GM12872 (cell line): ENCODE measurements at regions not wholly inside any gene's neighbourhood (a gene's known extent, or its start where the extent isn't known, plus 50 kb on each side); places are given as distances from the start of the nearest gene placed in this dataset.

Source experiments
- TF ChIP-seq, protein P1 (sequence below): IDR thresholded peaks from 3 replicates; pipeline ENCODE4 v1.5.1; 2011; ENCODE audit warnings: low read depth, mild to moderate bottlenecking, low read length, moderate library complexity; ENCODE audit not compliant: insufficient read depth

DNA sequence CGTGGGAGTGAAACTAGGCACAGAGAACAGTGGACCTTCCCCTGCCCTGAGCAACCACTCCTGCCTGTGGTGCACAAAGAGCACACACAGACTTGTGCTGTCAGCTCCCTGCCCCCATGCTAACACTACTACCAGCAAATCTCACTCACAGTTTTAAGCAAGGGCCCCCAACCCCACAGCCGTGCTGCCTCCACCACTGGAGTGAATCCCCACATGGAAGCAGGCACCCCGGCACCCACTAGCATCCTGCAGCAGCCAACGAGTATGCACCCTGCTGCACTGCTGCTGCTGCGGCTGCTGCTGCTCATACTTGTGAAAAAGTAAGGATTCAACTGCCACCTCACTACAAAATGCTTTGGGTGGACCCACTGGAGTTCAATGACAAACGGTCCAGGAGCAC lies 435.5 kb downstream of the SLCO4C1 start:
- TF ChIP-seq, protein P1, sequence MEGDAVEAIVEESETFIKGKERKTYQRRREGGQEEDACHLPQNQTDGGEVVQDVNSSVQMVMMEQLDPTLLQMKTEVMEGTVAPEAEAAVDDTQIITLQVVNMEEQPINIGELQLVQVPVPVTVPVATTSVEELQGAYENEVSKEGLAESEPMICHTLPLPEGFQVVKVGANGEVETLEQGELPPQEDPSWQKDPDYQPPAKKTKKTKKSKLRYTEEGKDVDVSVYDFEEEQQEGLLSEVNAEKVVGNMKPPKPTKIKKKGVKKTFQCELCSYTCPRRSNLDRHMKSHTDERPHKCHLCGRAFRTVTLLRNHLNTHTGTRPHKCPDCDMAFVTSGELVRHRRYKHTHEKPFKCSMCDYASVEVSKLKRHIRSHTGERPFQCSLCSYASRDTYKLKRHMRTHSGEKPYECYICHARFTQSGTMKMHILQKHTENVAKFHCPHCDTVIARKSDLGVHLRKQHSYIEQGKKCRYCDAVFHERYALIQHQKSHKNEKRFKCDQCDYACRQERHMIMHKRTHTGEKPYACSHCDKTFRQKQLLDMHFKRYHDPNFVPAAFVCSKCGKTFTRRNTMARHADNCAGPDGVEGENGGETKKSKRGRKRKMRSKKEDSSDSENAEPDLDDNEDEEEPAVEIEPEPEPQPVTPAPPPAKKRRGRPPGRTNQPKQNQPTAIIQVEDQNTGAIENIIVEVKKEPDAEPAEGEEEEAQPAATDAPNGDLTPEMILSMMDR: no peak

DNA sequence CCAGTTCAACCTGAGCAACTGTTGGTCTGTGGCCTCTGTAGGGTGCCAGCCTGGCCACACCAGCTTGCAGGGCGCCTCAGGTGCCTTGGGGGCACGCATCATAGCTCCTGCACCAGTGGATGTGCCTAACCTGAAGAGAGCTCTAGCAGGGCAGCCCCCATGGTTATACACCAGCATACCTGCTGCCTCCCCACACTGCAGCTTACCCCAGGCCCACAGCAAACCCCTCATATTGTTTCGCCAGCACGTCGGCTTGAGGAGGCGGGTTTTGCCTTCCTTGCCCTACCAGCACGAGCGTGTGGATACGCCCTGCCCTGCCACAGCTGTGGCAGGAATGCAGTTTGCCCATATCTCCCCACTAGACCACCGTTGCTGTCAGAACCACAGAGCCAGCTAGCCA lies 435.9 kb downstream of the SLCO4C1 start:
- TF ChIP-seq, protein P1: no peak

DNA sequence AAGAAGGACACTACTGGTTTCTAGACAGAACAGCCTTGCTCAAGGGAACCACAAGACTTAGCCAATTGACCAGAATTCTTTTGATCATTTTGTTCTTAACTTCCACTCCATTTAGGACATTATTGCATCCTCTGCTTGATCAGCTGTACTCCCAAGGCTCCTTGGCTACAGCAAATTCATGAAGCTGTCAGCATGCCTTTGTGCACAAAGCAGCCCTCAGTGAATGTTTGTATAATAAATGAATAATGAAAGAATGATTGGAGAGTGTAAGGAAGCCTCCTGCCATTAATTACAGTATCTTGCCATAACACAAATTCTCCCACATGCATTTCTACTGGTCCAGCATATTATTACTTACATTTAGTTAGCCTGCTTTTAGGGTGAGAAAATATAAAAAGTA lies 449.6 kb downstream of the SLCO4C1 start:
- TF ChIP-seq, protein P1: no peak

DNA sequence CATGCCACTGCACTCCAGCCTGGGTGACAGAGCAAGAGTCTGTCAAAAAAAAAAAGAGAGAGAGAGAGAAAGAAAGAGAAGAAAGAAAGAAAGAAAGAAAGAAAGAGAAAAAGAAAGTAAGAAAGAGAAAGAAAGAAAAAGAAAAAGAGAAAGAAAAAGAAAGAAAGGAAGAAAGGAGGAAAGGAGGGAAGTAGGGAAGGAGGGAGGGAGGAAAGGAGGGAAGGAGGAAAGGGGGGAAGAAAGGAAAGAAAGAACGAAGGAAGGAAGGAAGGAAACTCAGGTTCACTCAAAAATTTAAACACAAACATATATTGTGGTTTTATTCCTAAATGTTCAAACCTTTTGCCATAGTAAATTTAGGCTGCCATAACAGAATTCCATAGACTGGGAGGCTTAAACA lies 453.0 kb downstream of the SLCO4C1 start:
- TF ChIP-seq, protein P1: no peak

DNA sequence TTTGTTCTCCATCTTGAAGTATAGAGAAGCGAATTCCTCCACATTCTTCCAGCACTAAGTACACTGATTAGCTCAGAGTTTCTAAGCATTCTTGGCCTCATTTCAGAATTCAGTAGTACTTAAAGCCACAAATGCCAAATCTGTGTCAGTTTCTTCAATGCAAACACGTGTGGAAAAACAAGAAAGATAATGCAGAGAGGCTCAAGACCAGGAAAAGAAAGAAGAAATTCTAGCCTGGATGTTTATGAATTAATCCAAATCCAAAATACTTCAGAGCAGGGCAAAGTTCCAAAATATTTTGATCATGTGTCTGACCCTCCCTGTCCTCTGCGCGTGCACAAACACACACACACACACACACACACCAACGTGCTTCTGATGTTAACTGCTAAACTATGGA lies 457.6 kb downstream of the SLCO4C1 start:
- TF ChIP-seq, protein P1: no peak

DNA sequence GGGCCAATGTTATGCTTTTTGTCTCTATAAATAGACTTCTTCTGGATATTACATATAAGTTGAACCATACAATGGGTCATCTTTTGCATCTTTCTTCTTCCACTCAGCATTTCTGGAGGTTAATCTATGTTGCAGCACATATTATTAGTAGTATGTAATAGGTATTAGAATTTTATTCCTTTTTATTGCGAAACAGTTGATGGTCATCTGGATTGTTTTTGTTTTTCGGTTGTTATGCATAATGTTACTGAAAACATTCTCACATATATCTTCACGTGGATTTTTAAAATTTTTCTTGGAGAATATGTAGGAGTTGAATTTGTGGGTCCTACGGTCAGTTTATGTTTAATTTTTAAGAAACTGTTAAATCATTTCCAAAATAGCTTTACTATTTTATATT lies 466.8 kb downstream of the SLCO4C1 start:
- TF ChIP-seq, protein P1: no peak

DNA sequence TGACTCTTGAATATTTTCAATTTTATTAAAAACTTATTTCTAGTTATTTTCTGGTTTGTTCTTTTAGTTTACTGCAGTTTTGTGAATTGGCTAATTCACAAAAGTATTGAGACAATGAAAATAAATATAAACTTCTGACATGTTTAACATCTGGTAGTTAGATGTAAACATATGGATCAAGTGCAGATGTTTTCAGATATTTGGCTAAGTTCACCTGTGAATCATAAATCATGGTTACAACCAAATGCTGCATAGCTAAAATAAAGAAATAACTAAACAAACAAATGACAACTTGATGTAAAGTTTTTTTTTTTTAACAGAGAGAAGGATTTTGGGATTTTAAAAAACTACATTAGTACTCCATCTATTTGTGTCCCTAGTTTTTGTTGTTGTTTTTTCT lies 484.6 kb downstream of the SLCO4C1 start:
- TF ChIP-seq, protein P1: no peak

DNA sequence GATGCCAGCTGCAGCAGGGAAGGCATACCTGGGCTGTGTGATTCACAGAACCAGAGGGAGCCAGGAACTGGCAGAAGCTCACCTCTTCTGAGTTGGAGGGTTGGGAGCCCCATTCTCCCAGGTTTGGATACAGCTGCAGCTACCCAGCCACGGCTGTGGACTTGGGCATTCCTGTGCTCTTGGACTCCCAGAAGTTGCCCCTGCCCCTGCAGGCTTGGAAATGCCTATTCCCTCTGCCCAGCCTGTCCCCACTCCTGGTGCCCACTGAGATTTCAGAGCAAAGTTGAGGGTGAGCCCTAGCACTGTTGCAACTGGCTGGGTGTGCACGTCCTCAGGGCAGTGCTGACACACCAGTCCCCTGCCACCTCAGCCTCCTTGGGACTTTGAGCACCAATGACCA lies 489.7 kb downstream of the SLCO4C1 start:
- TF ChIP-seq, protein P1: no peak
